Calu3 (cell line): ENCODE measurements at regions not wholly inside any gene's neighbourhood (a gene's known extent, or its start where the extent isn't known, plus 50 kb on each side); places are given as distances from the start of the nearest gene placed in this dataset.

Source experiments
- BruUV-seq: library from RNA; stranded (reverse); fragments of 400-500 nt; replicated peaks from 2 replicates; lab custom pipeline; 2021; lab: Mats Ljungman, UMichigan
- CTCF ChIA-PET: fragments of 300-600 bp; sonication (Branson Sonifier 250); formaldehyde crosslinking; loops from one replicate; lab custom pipeline; 2022; ENCODE audit warnings: antibody characterized with exemption; lab: Charles Lee
- DNase-seq: peaks from one replicate; pipeline ENCODE4 v3.0.0; 2022
- H3K27ac Mint-ChIP-seq: one replicate; pipeline ENCODE4 v1.8.0; 2022; ENCODE audit warnings: mixed read lengths; ENCODE audit not compliant: unreplicated experiment
- H3K27me3 Mint-ChIP-seq: one replicate; pipeline ENCODE4 v1.8.0; 2022; ENCODE audit warnings: mixed read lengths; ENCODE audit not compliant: unreplicated experiment
- H3K36me3 Mint-ChIP-seq: one replicate; pipeline ENCODE4 v1.8.0; 2022; ENCODE audit warnings: mild to moderate bottlenecking, moderate library complexity, mixed read lengths; ENCODE audit not compliant: insufficient read depth, unreplicated experiment
- H3K4me1 Mint-ChIP-seq: one replicate; pipeline ENCODE4 v1.8.0; 2022; ENCODE audit warnings: mild to moderate bottlenecking, low read depth, mixed read lengths; ENCODE audit not compliant: unreplicated experiment
- H3K4me3 Mint-ChIP-seq: one replicate; pipeline ENCODE4 v1.8.0; 2022; ENCODE audit warnings: mild to moderate bottlenecking, low read depth, moderate library complexity, mixed read lengths; ENCODE audit not compliant: unreplicated experiment
- H3K9me3 Mint-ChIP-seq: one replicate; pipeline ENCODE4 v1.8.0; 2022; ENCODE audit warnings: low read depth, mixed read lengths; ENCODE audit not compliant: unreplicated experiment
- intact Hi-C: fragments of 100-400 bp; cut with micrococcal nuclease; formaldehyde crosslinking; loops from one replicate; pipeline ENCODE4 v1.10.0; 2022; ENCODE audit not compliant: unreplicated experiment
- TF ChIP-seq, protein P1 (sequence below): fragments of 200-600 bp; IDR thresholded peaks from one replicate; pipeline ENCODE4 v1.8.0; 2022; ENCODE audit warnings: antibody characterized with exemption; ENCODE audit not compliant: unreplicated experiment

DNA sequence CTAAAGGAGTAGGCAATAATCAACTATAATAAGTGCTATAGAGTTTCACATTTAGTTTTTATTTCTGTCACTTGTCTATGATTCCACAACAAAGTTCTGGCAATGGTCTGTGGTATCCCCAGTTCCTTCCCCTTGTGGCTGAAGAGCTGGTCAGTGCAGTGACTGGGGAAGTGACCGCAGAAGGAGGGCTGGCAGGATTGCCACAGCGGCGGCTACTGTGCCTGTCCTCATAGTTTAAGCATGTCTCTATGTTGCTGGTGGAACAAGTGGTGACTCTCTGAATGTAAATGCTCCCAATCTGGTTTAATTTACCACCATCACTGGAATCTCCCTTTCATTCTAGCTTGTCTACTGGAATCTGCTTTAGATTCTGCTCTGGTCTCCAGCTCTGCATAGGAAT, 170.6 kb upstream of the GK2 start:
- Mint-ChIP-seq H3K9me3 (no peaks in the 10 kb centered on the region), H3K4me3 (no peak overlapping the region), H3K27ac (no peak overlapping the region), H3K27me3 (no peaks in the 10 kb centered on the region), H3K36me3 (no peaks in the 10 kb centered on the region), H3K4me1 (no peaks in the 10 kb centered on the region)
- no TSS peak for BruUV-seq
- TF ChIP-seq, protein P1, sequence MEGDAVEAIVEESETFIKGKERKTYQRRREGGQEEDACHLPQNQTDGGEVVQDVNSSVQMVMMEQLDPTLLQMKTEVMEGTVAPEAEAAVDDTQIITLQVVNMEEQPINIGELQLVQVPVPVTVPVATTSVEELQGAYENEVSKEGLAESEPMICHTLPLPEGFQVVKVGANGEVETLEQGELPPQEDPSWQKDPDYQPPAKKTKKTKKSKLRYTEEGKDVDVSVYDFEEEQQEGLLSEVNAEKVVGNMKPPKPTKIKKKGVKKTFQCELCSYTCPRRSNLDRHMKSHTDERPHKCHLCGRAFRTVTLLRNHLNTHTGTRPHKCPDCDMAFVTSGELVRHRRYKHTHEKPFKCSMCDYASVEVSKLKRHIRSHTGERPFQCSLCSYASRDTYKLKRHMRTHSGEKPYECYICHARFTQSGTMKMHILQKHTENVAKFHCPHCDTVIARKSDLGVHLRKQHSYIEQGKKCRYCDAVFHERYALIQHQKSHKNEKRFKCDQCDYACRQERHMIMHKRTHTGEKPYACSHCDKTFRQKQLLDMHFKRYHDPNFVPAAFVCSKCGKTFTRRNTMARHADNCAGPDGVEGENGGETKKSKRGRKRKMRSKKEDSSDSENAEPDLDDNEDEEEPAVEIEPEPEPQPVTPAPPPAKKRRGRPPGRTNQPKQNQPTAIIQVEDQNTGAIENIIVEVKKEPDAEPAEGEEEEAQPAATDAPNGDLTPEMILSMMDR: no peak
- intact Hi-C loops: no loop called here
- DNase-seq: no peak
- CTCF ChIA-PET: no interaction called here

DNA sequence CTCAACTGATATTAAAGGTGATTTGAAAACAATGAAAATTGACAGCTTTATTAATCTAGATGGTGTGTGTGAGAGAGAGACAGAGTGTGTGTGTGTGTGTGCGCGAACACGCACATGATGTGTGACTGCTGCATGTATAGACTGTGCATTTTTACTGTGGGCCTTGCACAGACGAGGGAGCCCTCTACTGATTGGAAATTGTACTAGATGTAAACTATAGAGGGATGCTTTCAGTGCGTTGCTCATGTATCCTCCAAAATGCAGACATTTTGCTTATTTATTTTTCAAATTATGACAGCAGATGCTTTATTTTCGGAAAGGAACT, 168.4 kb upstream of the GK2 start:
- TF ChIP-seq, protein P1: peak; percentile 25
- no peaks in the 10 kb centered on the region for H3K36me3 Mint-ChIP-seq
- CTCF ChIA-PET: no interaction called here
- no peak overlapping the region for H3K4me3 Mint-ChIP-seq
- no peaks in the 10 kb centered on the region for H3K27me3 Mint-ChIP-seq
- no TSS peak for BruUV-seq
- intact Hi-C loops: loop anchor here (1.0 kb wide), 2 partner anchors 534 to 624 kb away; no protein-coding TSS in a partner anchor
- no peak overlapping the region for H3K27ac Mint-ChIP-seq
- H3K9me3 Mint-ChIP-seq: no peaks in the 10 kb centered on the region
- peak; percentile 14 for DNase-seq
- H3K4me1 Mint-ChIP-seq: no peaks in the 10 kb centered on the region

DNA sequence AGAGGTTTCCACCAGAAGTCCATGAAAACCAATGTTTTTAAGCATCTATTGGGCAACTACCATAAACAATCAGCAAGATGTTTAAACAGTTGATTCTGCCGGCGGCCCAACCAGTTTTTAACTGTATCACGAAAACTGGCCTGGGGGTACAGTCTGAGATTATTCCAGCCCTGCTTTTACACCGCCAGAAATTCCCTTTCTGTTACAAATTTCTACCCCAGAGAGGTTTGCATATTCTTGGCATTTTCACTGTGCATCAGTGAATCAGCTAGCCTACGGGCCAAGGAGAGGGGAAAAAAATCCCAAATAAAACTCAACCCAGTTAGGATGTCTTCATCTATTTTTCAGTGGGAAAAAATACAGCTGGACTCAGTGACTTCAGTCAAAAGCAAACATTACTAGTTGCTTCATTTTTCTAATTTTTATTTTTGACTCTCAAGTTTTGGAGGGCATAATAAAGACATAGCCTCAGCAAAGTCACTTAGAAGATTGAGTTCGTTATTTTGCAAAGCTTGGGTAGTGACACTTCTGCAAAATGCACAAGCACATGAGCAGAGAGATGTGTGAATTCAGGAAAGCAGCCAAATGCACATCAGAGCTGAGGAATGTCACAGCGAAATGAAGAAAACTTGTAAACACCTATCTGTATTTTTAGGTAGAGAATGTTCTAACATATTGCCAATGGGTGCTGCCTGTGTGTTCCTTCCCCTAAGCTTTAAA, 167.8 kb upstream of the GK2 start:
- TF ChIP-seq, protein P1: no peak
- no peaks in the 10 kb centered on the region for H3K9me3 Mint-ChIP-seq
- no peak overlapping the region for H3K27ac Mint-ChIP-seq
- CTCF ChIA-PET: no interaction called here
- intact Hi-C loops: loop anchor here (1.0 kb wide), 2 partner anchors 534 to 624 kb away; no protein-coding TSS in a partner anchor
- no TSS peak for BruUV-seq
- H3K36me3 Mint-ChIP-seq: no peaks in the 10 kb centered on the region
- no peaks in the 10 kb centered on the region for H3K4me1 Mint-ChIP-seq
- no peaks in the 10 kb centered on the region for H3K27me3 Mint-ChIP-seq
- DNase-seq: no peak
- no peak overlapping the region for H3K4me3 Mint-ChIP-seq

DNA sequence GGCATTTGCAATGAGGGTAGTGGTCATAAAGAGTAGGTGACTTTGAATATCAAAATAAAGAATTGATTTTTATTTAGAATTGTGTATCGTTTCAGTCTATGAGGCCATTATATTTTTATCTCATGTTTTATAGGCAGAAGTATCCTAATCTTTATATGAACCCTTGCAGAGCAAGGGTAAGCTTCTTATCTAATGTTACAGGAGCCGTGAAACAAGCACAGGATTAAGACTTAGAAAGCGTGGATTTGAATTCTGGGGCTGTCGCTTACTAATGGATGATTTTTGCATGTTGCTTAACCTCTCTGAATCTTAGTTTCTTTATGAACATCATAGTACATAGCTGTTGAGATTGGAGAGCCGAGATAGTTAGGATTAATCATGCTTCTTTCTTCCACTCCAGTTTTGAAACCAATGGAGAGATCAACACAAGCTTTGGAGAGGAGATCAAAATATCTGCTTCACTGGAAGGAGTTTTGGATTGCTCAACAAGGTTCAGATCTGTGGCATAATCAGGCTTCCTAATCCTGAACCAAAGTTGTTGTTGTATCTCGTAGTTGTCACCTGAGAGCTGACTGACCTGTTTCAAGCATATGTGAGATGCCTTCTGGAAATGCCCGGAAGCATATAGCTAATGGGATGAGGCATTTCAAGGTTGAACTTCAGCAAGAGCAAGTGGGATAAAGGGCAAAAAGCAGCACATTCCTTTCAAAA, 166.9 kb upstream of the GK2 start:
- no peak for DNase-seq
- intact Hi-C loops: no loop called here
- H3K9me3 Mint-ChIP-seq: no peaks in the 10 kb centered on the region
- no peaks in the 10 kb centered on the region for H3K27me3 Mint-ChIP-seq
- no peak overlapping the region for H3K4me3 Mint-ChIP-seq
- H3K4me1 Mint-ChIP-seq: no peaks in the 10 kb centered on the region
- BruUV-seq: no TSS peak
- CTCF ChIA-PET: no interaction called here
- TF ChIP-seq, protein P1: no peak
- no peak overlapping the region for H3K27ac Mint-ChIP-seq
- H3K36me3 Mint-ChIP-seq: no peaks in the 10 kb centered on the region
